ENCODE measurements at regions not wholly inside any gene's neighbourhood (a gene's known extent, or its start where the extent isn't known, plus 50 kb on each side); places are given as distances from the start of the nearest gene placed in this dataset.
"Not testable (repeated sequence)": the region's sequence is repeated elsewhere in the genome, so short reads cannot be mapped to it uniquely, and the experiment has no call there.

- H2BK5ac ChIP-seq (ENCODE audit: low read depth, low read length, poor library complexity); H3K4me1 ChIP-seq (ENCODE audit: control insufficient read depth in 1 of 2, insufficient read depth in 2 of 2, low read length in 2 of 2); H3K4me3 ChIP-seq (ENCODE audit: low read depth, low read length); H3K79me2 ChIP-seq (ENCODE audit: control insufficient read depth, insufficient read depth, low read length, poor library complexity); H2BK120ac ChIP-seq (ENCODE audit: insufficient read depth, low read length, poor library complexity); H4K91ac ChIP-seq (ENCODE audit: low read depth, low read length); H2BK12ac ChIP-seq (ENCODE audit: low read length); H4K12ac ChIP-seq (ENCODE audit: low read depth, low read length); H3K23ac ChIP-seq (ENCODE audit: low read length); H2AK5ac ChIP-seq (ENCODE audit: low read length); DNase-seq; H3K4me2 ChIP-seq (ENCODE audit: low read length); H3K27ac ChIP-seq (ENCODE audit: low read depth, low read length); H4K8ac ChIP-seq (ENCODE audit: low read depth, low read length); H3K18ac ChIP-seq (ENCODE audit: low read length); H3K27me3 ChIP-seq (ENCODE audit: insufficient read depth, low read length); H3K14ac ChIP-seq (ENCODE audit: low read length); H3K9ac ChIP-seq (ENCODE audit: low read length); H3K4ac ChIP-seq (ENCODE audit: low read depth, low read length); H3K79me1 ChIP-seq (ENCODE audit: low read length); H3K36me3 ChIP-seq (ENCODE audit: control insufficient read depth in 1 of 2, insufficient read depth in 2 of 2, low read length in 2 of 2); H2AFZ ChIP-seq (ENCODE audit: insufficient read depth, low read length, poor library complexity); H3K9me3 ChIP-seq (ENCODE audit: insufficient read depth, low read depth, low read length): not testable (repeated sequence)
- WGBS (ENCODE audit: extremely low coverage, insufficient coverage, insufficient read length) = no CpG with 5 or more reads among the region's 6 CpGs
Measured at GRCh38 chr15:22572152-22572735, 113.5 kb downstream of the GOLGA6L22 start.

- H3K4me1 ChIP-seq (ENCODE audit: control insufficient read depth in 1 of 2, insufficient read depth in 2 of 2, low read length in 2 of 2) = not testable (repeated sequence)
- no CpG with 5 or more reads among the region's 17 CpGs for WGBS (ENCODE audit: extremely low coverage, insufficient coverage, insufficient read length)
Measured at GRCh38 chr15:22572792-22573191, 114.1 kb downstream of the GOLGA6L22 start.

GRCh38 chr15:22577828-22578227 is 119.1 kb downstream of the GOLGA6L22 start:
- not testable (repeated sequence) for H2BK120ac ChIP-seq (ENCODE audit: insufficient read depth, low read length, poor library complexity); H3K18ac ChIP-seq (ENCODE audit: low read length); H3K36me3 ChIP-seq (ENCODE audit: control insufficient read depth in 1 of 2, insufficient read depth in 2 of 2, low read length in 2 of 2); H4K12ac ChIP-seq (ENCODE audit: low read depth, low read length); H3K79me1 ChIP-seq (ENCODE audit: low read length); H3K14ac ChIP-seq (ENCODE audit: low read length); H3K23ac ChIP-seq (ENCODE audit: low read length); H3K79me2 ChIP-seq (ENCODE audit: control insufficient read depth, insufficient read depth, low read length, poor library complexity); H2AK5ac ChIP-seq (ENCODE audit: low read length); H2AFZ ChIP-seq (ENCODE audit: insufficient read depth, low read length, poor library complexity); H4K8ac ChIP-seq (ENCODE audit: low read depth, low read length); H3K27ac ChIP-seq (ENCODE audit: low read depth, low read length); H2BK12ac ChIP-seq (ENCODE audit: low read length); DNase-seq; H4K91ac ChIP-seq (ENCODE audit: low read depth, low read length); H3K4me2 ChIP-seq (ENCODE audit: low read length); H3K27me3 ChIP-seq (ENCODE audit: insufficient read depth, low read length); H2BK5ac ChIP-seq (ENCODE audit: low read depth, low read length, poor library complexity); H3K9me3 ChIP-seq (ENCODE audit: insufficient read depth, low read depth, low read length); H3K4me1 ChIP-seq (ENCODE audit: control insufficient read depth in 1 of 2, insufficient read depth in 2 of 2, low read length in 2 of 2); H3K4me3 ChIP-seq (ENCODE audit: low read depth, low read length); H3K9ac ChIP-seq (ENCODE audit: low read length); H3K4ac ChIP-seq (ENCODE audit: low read depth, low read length)
- no CpG with 5 or more reads among the region's 4 CpGs for WGBS (ENCODE audit: extremely low coverage, insufficient coverage, insufficient read length)

More at GRCh38 chr15:22572792-22573191, 114.1 kb downstream of the GOLGA6L22 start:
- not testable (repeated sequence) for H3K4ac ChIP-seq (ENCODE audit: low read depth, low read length); H4K12ac ChIP-seq (ENCODE audit: low read depth, low read length); H3K36me3 ChIP-seq (ENCODE audit: control insufficient read depth in 1 of 2, insufficient read depth in 2 of 2, low read length in 2 of 2); H3K79me1 ChIP-seq (ENCODE audit: low read length); H3K23ac ChIP-seq (ENCODE audit: low read length); H3K4me2 ChIP-seq (ENCODE audit: low read length); H2BK12ac ChIP-seq (ENCODE audit: low read length); H3K9me3 ChIP-seq (ENCODE audit: insufficient read depth, low read depth, low read length); H2BK120ac ChIP-seq (ENCODE audit: insufficient read depth, low read length, poor library complexity); H3K4me3 ChIP-seq (ENCODE audit: low read depth, low read length); H2AFZ ChIP-seq (ENCODE audit: insufficient read depth, low read length, poor library complexity); H3K14ac ChIP-seq (ENCODE audit: low read length); H4K8ac ChIP-seq (ENCODE audit: low read depth, low read length); H4K91ac ChIP-seq (ENCODE audit: low read depth, low read length); H2BK5ac ChIP-seq (ENCODE audit: low read depth, low read length, poor library complexity); H3K18ac ChIP-seq (ENCODE audit: low read length); DNase-seq; H3K79me2 ChIP-seq (ENCODE audit: control insufficient read depth, insufficient read depth, low read length, poor library complexity); H3K27ac ChIP-seq (ENCODE audit: low read depth, low read length); H3K9ac ChIP-seq (ENCODE audit: low read length); H2AK5ac ChIP-seq (ENCODE audit: low read length); H3K27me3 ChIP-seq (ENCODE audit: insufficient read depth, low read length)

- H4K8ac ChIP-seq (ENCODE audit: low read depth, low read length); H2AK5ac ChIP-seq (ENCODE audit: low read length); H3K4me2 ChIP-seq (ENCODE audit: low read length); H3K79me1 ChIP-seq (ENCODE audit: low read length); H3K4ac ChIP-seq (ENCODE audit: low read depth, low read length); H3K27ac ChIP-seq (ENCODE audit: low read depth, low read length); H3K23ac ChIP-seq (ENCODE audit: low read length); H3K79me2 ChIP-seq (ENCODE audit: control insufficient read depth, insufficient read depth, low read length, poor library complexity); H3K9ac ChIP-seq (ENCODE audit: low read length); H2AFZ ChIP-seq (ENCODE audit: insufficient read depth, low read length, poor library complexity); H3K4me1 ChIP-seq (ENCODE audit: control insufficient read depth in 1 of 2, insufficient read depth in 2 of 2, low read length in 2 of 2); DNase-seq; H3K14ac ChIP-seq (ENCODE audit: low read length); H2BK12ac ChIP-seq (ENCODE audit: low read length); H4K12ac ChIP-seq (ENCODE audit: low read depth, low read length); H3K27me3 ChIP-seq (ENCODE audit: insufficient read depth, low read length); H3K36me3 ChIP-seq (ENCODE audit: control insufficient read depth in 1 of 2, insufficient read depth in 2 of 2, low read length in 2 of 2); H3K4me3 ChIP-seq (ENCODE audit: low read depth, low read length); H4K91ac ChIP-seq (ENCODE audit: low read depth, low read length); H2BK120ac ChIP-seq (ENCODE audit: insufficient read depth, low read length, poor library complexity); H3K9me3 ChIP-seq (ENCODE audit: insufficient read depth, low read depth, low read length); H2BK5ac ChIP-seq (ENCODE audit: low read depth, low read length, poor library complexity); H3K18ac ChIP-seq (ENCODE audit: low read length): not testable (repeated sequence)
- WGBS (ENCODE audit: extremely low coverage, insufficient coverage, insufficient read length) = no CpG with 5 or more reads among the region's 2 CpGs
Measured at GRCh38 chr15:22579213-22579612, 120.5 kb downstream of the GOLGA6L22 start.
